GM21723 (cell line): ENCODE measurements at regions not wholly inside any gene's neighbourhood (a gene's known extent, or its start where the extent isn't known, plus 50 kb on each side); places are given as distances from the start of the nearest gene placed in this dataset.
A peak's percentile ranks its signal among the peaks of the same experiment; 100 is the strongest.
"Not testable (repeated sequence)": the region's sequence is repeated elsewhere in the genome, so short reads cannot be mapped to it uniquely, and the experiment has no call there.

Experiments
- ATAC-seq: cut with Tn5 transposase; IDR thresholded peaks from one replicate; pipeline ENCODE4 v1.9.1; 2021; ENCODE audit warnings: mild to moderate bottlenecking, moderate library complexity; ENCODE audit not compliant: unreplicated experiment

- no peak for ATAC-seq
These were observed 274.1 kb upstream of the CTNNB1 start for GRCh38 chr3:40925231-40925630.

- ATAC-seq = no peak
These were observed 269.2 kb upstream of the CTNNB1 start for GRCh38 chr3:40930131-40930538.

GRCh38 chr3:40930756-40931155 is 268.5 kb upstream of the CTNNB1 start:
- no peak for ATAC-seq

- no peak for ATAC-seq
These were observed 260.7 kb upstream of the CTNNB1 start for GRCh38 chr3:40938591-40938990.

GRCh38 chr3:40939030-40939740 is 260.1 kb upstream of the CTNNB1 start:
- ATAC-seq = no peak

GRCh38 chr3:40939741-40940130 is 259.6 kb upstream of the CTNNB1 start:
- ATAC-seq = no peak

GRCh38 chr3:40940651-40941050 is 258.7 kb upstream of the CTNNB1 start:
- ATAC-seq = no peak

- not testable (repeated sequence) for ATAC-seq
These were observed 252.3 kb upstream of the CTNNB1 start for GRCh38 chr3:40947022-40947421.

- ATAC-seq = not testable (repeated sequence)
These were observed 250.0 kb upstream of the CTNNB1 start for GRCh38 chr3:40949347-40949746.

GRCh38 chr3:40951636-40952035 is 247.7 kb upstream of the CTNNB1 start:
- no peak for ATAC-seq

- peak; percentile 68 for ATAC-seq
These were observed 238.0 kb upstream of the CTNNB1 start for GRCh38 chr3:40961104-40961857.

GRCh38 chr3:40962721-40963120 is 236.6 kb upstream of the CTNNB1 start:
- no peak for ATAC-seq

- no peak for ATAC-seq
These were observed 230.6 kb upstream of the CTNNB1 start for GRCh38 chr3:40968666-40969065.

GRCh38 chr3:40969341-40969740 is 230.0 kb upstream of the CTNNB1 start:
- ATAC-seq = no peak

- no peak for ATAC-seq
These were observed 229.4 kb upstream of the CTNNB1 start for GRCh38 chr3:40969756-40970466.

GRCh38 chr3:40971191-40972168 is 227.8 kb upstream of the CTNNB1 start:
- ATAC-seq = peak; percentile 97

GRCh38 chr3:40972350-40972749 is 227.0 kb upstream of the CTNNB1 start:
- ATAC-seq = no peak

GRCh38 chr3:40973141-40973540 is 226.2 kb upstream of the CTNNB1 start:
- ATAC-seq = no peak

- ATAC-seq = no peak
These were observed 223.6 kb upstream of the CTNNB1 start for GRCh38 chr3:40975711-40976121.

- no peak for ATAC-seq
These were observed 223.1 kb upstream of the CTNNB1 start for GRCh38 chr3:40976241-40976640.

- ATAC-seq = no peak
These were observed 220.9 kb upstream of the CTNNB1 start for GRCh38 chr3:40978442-40978841.
